Sigmoid colon (tissue), 6 donors: ENCODE measurements at regions not wholly inside any gene's neighbourhood (a gene's known extent, or its start where the extent isn't known, plus 50 kb on each side); places are given as distances from the start of the nearest gene placed in this dataset.

Experiments used
- DNase-seq: peaks from one replicate; pipeline ENCODE4 v3.0.0-alpha.2; 2019
- H3K27ac ChIP-seq, 4 donors: fragments of 200-600 bp; sonication (generic); one replicate each; pipeline ENCODE4 v1.5.1; 2016 to 2019; ENCODE audit warnings: mild to moderate bottlenecking in 1 of 4
- H3K27me3 ChIP-seq, 3 donors: fragments of 200-600 bp; sonication (generic); one replicate each; pipeline ENCODE4 v1.5.1; 2019; ENCODE audit warnings: mild to moderate bottlenecking in 1 of 3
- H3K36me3 ChIP-seq, 4 donors: fragments of 200-600 bp; sonication (generic); one replicate each; pipeline ENCODE4 v1.5.1; 2016 to 2019
- H3K4me1 ChIP-seq, 4 donors: fragments of 200-600 bp; sonication (generic); one replicate each; pipeline ENCODE4 v1.5.1; 2017 to 2019
- H3K4me3 ChIP-seq, 4 donors: fragments of 200-600 bp; sonication (generic); one replicate each; pipeline ENCODE4 v1.5.1; 2017 to 2019; ENCODE audit warnings: mild to moderate bottlenecking in 2 of 4, moderate library complexity in 1 of 4
- H3K9me3 ChIP-seq, 4 donors: fragments of 200-600 bp in 3 of 4; sonication (generic) in 3 of 4; one replicate each; pipeline versions ENCODE4 v1.5.1 to v1.6.1; 2013 to 2019
- EP300 ChIP-seq, 4 donors: sonication (generic); formaldehyde crosslinking; IDR thresholded peaks; one replicate each; pipeline ENCODE4 v1.6.1; 2017; ENCODE audit warnings: antibody characterized with exemption in 4 of 4
- POLR2A ChIP-seq, 2 donors: fragments of 450-650 bp; IDR thresholded peaks; one replicate each; pipeline ENCODE4 v1.6.1; 2016; ENCODE audit warnings: antibody characterized with exemption in 2 of 2, mild to moderate bottlenecking in 2 of 2, moderate library complexity in 2 of 2
- POLR2AphosphoS5 ChIP-seq, 4 donors: sonication (generic); formaldehyde crosslinking; IDR thresholded peaks; one replicate each; pipeline ENCODE4 v1.6.1; 2017; ENCODE audit warnings: antibody characterized with exemption in 4 of 4
- WGBS, 2 donors: extraction: QIAGEN DNeasy Blood & Tissue Kit; methylation state at CpG; one replicate each; pipeline ENCODE4 v1.1.7; 2013; 5-methylcytosine and 5-hydroxymethylcytosine counted together
- intact Hi-C: fragments of 100-400 bp; cut with DNase I; formaldehyde crosslinking; loops from one replicate; pipeline ENCODE4 v1.15.1; 2023
- small RNA-seq, 3 donors: library from RNA; depleted of rRNA; stranded (forward); fragments of <200 nt; gene quantifications; one replicate each; pipeline ENCODE3, GENCODE V24; 2016
- TF ChIP-seq, protein P1 (sequence below), 4 experiments: fragments of 450-650 bp in 3 of 4; fragments of 200-600 bp in 1 of 4; IDR thresholded peaks; one replicate each; pipeline ENCODE4 v1.5.1; 2016 to 2019; ENCODE audit warnings: antibody characterized with exemption in 4 of 4, mild to moderate bottlenecking in 3 of 4, moderate library complexity in 2 of 4
- donor health status: healthy with polysubstance abuse.
- donor health status: healthy.

DNA sequence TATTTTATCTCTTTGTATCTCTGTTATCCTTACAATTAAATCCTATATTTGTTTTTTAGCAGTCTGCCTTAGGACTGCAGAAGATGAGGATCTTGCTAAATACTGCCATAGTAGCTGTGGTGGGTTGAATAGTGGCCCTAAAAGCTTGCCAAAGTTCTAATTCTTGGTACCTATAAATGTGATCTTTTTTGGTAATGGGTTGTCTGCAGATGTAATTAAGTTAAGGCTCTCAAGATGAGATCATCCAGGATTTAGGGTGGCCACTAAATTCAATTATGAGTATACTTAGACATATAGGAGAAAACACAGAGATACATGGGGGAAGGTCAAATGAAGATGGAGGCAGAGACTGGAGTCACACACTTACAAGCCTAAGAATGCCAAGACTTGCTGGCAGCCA is 1753.7 kb downstream of the RPA4 start:
- intact Hi-C loops, result no loop called here
- no peak for DNase-seq
- Histone ChIP-seq H3K27ac (no peak overlapping the region), H3K27me3 (no peaks in the 10 kb centered on the region), H3K4me1 (no peaks in the 10 kb centered on the region), H3K9me3 (no peaks in the 10 kb centered on the region), H3K36me3 (no peaks in the 10 kb centered on the region), H3K4me3 (no peak overlapping the region)
- TF ChIP-seq POLR2AphosphoS5 (IDR thresholded peaks at IDR 0.05) (no peak), EP300 (IDR thresholded peaks at IDR 0.05) (no peak), POLR2A (IDR thresholded peaks at IDR 0.05) (no peak)
- TF ChIP-seq, protein P1, sequence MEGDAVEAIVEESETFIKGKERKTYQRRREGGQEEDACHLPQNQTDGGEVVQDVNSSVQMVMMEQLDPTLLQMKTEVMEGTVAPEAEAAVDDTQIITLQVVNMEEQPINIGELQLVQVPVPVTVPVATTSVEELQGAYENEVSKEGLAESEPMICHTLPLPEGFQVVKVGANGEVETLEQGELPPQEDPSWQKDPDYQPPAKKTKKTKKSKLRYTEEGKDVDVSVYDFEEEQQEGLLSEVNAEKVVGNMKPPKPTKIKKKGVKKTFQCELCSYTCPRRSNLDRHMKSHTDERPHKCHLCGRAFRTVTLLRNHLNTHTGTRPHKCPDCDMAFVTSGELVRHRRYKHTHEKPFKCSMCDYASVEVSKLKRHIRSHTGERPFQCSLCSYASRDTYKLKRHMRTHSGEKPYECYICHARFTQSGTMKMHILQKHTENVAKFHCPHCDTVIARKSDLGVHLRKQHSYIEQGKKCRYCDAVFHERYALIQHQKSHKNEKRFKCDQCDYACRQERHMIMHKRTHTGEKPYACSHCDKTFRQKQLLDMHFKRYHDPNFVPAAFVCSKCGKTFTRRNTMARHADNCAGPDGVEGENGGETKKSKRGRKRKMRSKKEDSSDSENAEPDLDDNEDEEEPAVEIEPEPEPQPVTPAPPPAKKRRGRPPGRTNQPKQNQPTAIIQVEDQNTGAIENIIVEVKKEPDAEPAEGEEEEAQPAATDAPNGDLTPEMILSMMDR (IDR thresholded peaks at IDR 0.05), result no peak

DNA sequence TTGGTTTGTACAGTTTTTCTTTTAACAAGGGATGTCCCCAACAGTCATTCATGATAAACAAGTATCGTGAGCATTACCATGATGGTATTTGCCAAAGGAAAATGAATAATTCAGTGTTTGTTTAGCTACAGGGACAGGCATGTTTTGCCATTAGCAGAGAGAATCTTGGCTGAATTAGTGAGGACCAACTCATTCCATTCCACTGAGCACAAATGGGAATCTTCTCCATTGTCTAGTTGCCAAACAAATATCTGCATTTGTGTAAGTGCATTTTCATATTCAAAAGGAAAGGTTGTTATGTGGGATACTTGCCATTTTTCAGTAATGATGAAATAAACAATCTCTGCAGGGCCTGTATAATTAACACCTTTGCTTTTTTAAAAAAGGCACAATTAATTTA is 1762.6 kb downstream of the RPA4 start:
- WGBS, 2 donors, result 73 to 75% methylated on average over 1 of the region's 1 CpG
- intact Hi-C loops, result no loop called here
- Histone ChIP-seq H3K27ac (no peak overlapping the region), H3K9me3 (no peaks in the 10 kb centered on the region), H3K4me3 (no peak overlapping the region), H3K27me3 (no peaks in the 10 kb centered on the region), H3K36me3 (no peaks in the 10 kb centered on the region), H3K4me1 (no peaks in the 10 kb centered on the region)
- DNase-seq, result no peak
- TF ChIP-seq, protein P1 (IDR thresholded peaks at IDR 0.05), result no peak
- no peak for TF ChIP-seq POLR2A (IDR thresholded peaks at IDR 0.05)
- TF ChIP-seq POLR2AphosphoS5 (IDR thresholded peaks at IDR 0.05), result no peak
- no peak for TF ChIP-seq EP300 (IDR thresholded peaks at IDR 0.05)

DNA sequence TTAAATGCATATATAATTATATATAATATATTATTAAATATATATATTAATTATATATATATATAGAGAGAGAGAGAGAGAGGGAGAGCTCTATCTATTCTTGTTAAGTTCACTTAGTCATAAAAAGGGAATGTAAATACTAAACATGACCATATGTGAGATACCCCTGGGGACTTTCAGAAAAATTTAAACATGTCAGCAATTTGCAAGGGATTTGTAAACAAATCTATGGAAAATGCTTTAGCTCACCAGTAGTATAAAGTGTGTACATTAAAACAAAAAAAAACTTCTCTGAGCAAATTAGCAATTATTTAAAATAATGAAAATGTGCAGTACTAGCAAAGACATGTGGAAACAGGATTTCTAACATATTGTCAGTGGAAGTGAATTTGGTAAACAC is 1755.5 kb downstream of the PCDH19 start:
- no peak overlapping the region for H3K4me3 ChIP-seq
- H3K4me1 ChIP-seq, result no peaks in the 10 kb centered on the region
- no peak for DNase-seq
- no peaks in the 10 kb centered on the region for H3K9me3 ChIP-seq
- H3K36me3 ChIP-seq, result no peaks in the 10 kb centered on the region
- TF ChIP-seq, protein P1 (IDR thresholded peaks at IDR 0.05), result no peak
- TF ChIP-seq POLR2AphosphoS5 (IDR thresholded peaks at IDR 0.05) (no peak), POLR2A (IDR thresholded peaks at IDR 0.05) (no peak), EP300 (IDR thresholded peaks at IDR 0.05) (no peak)
- H3K27ac ChIP-seq, result no peak overlapping the region
- intact Hi-C loops, result no loop called here
- H3K27me3 ChIP-seq, result no peaks in the 10 kb centered on the region

Small RNA genes lying in the stretch of these regions (small RNA-seq; reads per million reads assigned to genes)
- 0 reads per million in 3 donors for gene AL357312.1
